ENCODE measurements at regions not wholly inside any gene's neighbourhood (a gene's known extent, or its start where the extent isn't known, plus 50 kb on each side); places are given as distances from the start of the nearest gene placed in this dataset.
"Not testable (repeated sequence)": the region's sequence is repeated elsewhere in the genome, so short reads cannot be mapped to it uniquely, and the experiment has no call there.

DNA sequence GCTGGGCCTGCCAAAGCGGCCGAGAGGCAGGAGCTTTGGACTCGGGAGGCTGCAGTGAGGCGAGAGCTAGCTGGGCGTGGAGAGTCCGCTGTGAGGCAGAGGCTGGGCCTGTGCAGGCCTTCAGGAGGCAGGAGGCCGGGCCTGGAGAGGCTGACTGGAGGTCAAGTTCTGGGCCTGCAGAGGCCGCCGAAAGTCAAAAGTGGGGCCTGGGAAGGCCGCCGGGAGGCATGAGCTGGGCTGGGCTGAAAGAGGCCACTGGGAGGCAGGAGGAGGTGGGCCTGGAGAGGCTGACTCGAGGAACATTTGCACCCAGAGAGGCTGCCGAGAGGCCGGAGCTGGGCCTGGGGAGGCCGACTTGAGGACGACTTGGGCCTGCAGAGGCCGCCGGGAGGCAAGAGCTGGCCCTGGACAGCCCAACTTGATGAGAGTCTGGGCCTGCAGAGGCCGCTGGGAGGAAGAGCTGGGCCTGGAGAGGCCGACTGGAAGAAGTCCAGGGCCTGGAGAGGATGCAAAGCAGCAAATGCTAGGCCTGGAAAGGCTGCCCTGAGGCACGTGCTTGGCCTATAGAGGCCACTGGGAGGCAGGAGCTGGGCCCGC lies 72.7 kb upstream of the COBL start:
- DNase-seq (ENCODE audit: low read depth in 2 of 3, low spot score in 2 of 3) = not testable (repeated sequence)

DNA sequence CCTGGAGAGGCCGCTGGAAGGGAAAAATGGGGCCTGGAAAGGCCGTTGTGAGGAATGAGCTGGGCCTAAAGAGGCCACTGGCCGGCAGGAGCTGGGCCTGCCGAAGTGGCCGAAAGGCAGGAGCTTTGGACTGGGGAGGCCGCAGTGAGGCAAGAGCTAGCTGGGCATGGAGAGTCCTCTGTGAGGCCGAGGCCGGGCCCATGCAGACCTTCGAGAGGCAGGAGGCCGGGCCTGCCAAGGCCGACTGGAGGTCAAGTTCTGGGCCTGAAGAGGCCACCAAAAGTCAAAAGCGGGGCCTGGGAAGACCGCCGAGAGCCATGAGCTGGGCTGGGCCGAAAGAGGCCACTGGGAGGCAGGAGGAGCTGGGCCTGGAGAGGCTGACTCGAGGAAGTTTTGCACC lies 71.6 kb upstream of the COBL start:
- DNase-seq (ENCODE audit: low read depth in 2 of 3, low spot score in 2 of 3) = not testable (repeated sequence)

DNA sequence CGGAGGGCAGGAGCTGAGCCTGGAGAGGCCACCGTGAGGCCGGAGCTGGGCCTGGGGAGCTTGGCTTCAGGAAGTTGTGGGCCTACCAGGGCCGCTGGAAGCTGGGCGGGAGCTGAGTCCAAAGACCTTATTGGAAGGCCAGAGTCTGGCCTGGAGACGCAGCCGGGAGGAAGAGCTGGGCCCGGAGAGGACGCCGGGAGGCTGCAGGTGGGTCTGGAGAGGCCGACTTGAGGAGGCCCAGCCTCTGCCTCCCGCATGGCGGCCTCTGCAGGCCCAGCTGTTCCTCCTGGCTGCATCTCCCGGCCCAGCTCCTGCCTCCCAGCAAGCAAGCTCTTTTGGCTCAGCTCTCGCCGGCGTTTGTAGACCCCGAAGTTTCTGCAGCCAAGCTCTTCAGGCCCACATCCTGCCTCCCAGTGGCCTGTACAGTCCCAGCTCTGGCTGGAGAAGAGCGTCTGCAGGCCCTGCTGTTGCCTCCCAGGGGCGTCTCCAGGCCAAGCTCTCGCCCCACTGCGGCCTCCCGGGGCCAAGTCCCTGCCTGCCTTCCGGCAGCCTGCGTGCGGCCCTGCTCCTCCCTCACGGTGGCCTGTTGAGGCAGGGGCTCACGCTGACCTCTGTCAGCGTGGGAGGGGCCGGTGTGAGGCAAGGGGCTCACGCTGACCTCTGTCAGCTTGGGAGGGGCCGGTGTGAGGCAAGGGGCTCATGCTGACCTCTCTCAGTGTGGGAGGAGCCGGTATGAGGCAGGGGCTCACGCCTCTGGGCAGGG lies 70.4 kb upstream of the COBL start:
- DNase-seq (ENCODE audit: low read depth in 2 of 3, low spot score in 2 of 3) = not testable (repeated sequence)

DNA sequence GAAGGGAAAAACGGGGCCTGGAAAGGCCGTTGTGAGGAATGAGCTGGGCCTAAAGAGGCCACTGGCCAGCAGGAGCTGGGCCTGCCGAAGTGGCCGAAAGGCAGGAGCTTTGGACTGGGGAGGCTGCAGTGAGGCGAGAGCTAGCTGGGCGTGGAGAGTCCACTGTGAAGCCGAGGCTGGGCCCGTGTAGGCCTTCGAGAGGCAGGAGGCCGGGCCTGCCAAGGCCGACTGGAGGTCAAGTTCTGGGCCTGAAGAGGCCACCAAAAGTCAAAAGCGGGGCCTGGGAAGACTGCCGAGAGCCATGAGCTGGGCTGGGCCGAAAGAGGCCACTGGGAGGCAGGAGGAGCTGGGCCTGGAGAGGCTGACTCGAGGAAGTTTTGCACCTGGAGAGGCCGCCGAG lies 69.6 kb upstream of the COBL start:
- DNase-seq (ENCODE audit: low read depth in 2 of 3, low spot score in 2 of 3) = not testable (repeated sequence)

DNA sequence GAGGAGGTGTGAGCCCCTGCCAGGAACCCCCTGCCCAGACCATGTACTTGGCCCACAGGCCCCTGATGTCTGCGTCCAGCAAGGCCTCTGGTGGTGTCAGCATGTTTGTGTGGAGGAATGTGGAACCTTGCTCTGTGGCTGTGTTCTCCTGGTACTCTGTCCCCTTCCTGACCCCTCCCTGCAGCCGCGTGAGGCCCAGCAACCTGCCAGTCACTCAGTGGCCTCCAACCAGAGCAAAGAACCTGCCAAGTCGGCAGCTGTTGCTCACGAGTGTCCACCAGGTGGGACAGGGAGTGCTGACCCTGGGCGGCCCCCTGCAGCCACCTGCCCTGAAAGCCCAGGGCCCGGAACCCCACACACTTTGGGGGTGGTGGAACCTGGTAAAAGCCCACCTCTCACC lies 65.6 kb upstream of the COBL start:
- DNase-seq (ENCODE audit: low read depth in 2 of 3, low spot score in 2 of 3) = not testable (repeated sequence)

DNA sequence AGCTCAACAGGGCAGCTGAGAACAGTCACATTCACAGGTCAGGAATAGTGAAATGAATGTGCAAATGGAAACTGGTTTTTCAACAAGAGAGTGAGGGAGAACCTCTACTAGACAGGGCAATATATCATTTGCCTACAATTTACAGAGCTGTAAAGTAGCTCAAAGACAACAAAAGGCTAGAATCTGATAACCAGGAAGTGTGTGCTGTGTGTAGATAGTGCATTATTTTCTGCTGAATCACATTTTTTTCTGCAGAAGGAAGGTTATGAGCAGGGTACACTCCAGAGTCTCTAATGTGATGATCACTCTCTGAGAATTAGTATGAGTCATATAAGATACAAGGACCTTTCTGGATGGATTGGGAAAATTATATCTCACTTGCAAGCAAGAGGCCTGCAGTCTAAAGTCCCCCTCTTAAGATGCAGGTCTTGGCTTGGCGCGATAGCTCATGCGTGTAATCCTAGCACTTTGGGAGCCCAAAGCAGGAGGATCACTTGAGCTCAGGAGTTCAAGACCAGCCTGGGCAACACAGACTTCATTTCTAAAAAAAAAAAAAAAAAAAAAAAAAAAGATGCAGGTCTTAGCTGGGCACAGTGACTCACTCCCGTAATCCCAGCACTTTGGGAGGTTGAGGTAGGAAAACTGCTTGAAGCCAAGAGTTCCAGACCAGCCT lies 59.9 kb upstream of the COBL start:
- DNase-seq (ENCODE audit: low read depth in 2 of 3, low spot score in 2 of 3) = no peak

DNA sequence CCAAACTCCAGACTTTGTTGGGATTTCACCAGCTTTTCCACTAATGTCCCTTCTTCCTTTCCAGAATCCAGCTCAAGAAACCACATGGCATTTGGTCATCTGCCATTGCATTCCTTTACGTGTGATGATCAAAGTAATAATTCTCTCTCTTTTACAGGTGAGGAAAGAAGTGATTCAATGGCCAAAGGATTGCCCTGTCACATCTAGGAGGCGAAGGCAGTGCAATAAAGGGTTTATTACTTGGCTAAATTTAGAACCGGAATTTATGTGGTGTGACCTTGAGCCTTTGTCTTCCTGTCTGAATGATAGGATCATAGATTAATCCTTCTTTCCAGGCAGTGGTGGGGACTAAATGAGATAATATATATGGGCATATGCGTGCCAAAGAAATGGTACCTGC lies 58.3 kb upstream of the COBL start:
- DNase-seq (ENCODE audit: low read depth in 2 of 3, low spot score in 2 of 3) = no peak

DNA sequence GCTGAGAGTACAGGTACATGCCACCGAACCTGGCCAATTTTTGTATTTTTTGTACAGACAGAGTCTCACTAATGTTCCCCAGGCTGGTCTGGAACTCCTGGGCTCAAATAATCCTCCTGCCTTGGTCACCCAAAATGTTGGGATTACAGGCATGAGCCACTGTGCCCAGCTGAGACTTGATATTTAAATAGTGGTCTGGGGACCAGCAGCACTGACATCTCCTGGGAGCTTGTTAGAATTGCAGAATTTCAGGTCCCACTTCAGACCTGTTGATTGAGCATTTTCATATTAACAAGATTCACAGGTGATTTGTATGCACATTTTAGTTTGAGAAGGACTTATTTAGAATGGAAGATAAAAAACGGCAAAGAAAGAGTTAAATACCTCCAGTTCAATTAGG lies 57.0 kb upstream of the COBL start:
- not testable (repeated sequence) for DNase-seq (ENCODE audit: low read depth in 2 of 3, low spot score in 2 of 3)

DNA sequence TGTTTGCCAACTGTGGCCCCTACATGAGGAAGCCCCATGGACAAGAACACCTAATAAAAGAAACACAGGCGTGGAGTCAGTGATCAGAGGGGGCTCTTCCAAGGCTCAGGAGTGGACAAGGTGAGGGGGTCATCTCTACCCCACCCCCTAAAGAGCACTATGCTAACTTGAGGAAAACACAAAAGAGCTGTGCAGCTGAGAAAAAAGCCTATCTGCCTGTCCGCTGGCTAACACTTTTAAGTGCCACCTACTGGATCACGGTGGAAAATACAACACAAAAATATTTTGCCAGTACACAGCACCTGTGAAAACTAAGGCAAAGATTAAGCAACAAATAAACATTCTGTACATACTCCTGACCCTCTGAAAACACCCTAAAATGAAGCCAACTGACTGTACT lies 53.1 kb upstream of the COBL start:
- no peak for DNase-seq (ENCODE audit: low read depth in 2 of 3, low spot score in 2 of 3)

DNA sequence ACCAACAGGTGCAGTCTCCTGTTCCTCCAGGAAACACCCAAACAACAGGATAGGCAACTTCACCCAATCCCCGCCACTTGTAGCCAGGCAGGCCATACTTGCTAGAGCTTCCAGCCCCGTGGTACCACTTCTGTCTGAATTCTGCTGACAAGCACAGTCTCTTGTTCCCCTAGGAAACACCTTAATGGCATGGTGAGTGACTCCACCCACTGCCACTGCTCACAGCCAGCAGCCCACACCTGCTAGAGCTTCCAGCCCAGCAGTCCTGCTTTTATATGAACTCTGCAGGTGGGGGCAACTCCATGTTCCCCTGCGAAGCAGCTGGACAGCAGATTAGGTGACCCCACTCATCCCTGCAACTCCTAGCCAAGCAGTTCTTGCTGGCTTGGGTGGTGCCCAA lies 52.6 kb upstream of the COBL start:
- DNase-seq (ENCODE audit: low read depth in 2 of 3, low spot score in 2 of 3) = not testable (repeated sequence)

DNA sequence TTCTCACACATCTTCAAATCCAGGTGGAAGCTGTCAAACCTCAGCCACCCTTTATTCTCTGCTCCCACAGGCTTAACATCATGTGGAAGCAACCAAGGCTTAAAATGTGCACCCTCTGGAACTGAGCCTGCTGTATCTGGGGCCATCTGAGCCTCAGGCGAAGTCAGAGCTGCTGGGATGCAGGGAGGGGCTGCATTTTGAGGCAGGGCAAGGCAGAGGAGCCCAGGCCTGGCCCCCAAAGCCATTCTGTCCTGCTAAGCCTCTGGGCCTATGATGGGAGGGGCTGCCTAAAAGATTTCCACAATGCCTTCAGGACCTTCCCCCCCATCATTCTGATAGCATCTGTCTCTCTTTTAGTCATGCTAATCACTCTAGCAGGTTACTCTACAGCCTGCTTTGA lies 51.7 kb upstream of the COBL start:
- DNase-seq (ENCODE audit: low read depth in 2 of 3, low spot score in 2 of 3) = no peak

DNA sequence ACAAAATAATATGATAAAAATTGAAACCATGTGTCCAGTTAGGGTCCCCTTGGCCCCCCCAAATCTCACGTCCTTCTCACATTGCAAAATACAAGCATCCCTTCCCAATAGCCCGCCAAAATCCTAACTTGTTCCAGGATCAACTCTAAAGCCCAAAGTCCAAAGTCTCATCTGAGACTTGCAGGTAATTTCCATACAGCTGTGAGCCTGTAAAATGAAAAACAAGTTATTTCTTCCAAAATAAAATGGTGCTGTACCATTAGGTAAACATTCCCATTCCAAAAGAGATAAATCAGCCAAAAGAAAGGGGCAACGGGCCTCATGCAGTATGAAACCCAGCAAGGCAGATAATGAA lies 51.0 kb upstream of the COBL start:
- no peak for DNase-seq (ENCODE audit: low read depth in 2 of 3, low spot score in 2 of 3)

DNA sequence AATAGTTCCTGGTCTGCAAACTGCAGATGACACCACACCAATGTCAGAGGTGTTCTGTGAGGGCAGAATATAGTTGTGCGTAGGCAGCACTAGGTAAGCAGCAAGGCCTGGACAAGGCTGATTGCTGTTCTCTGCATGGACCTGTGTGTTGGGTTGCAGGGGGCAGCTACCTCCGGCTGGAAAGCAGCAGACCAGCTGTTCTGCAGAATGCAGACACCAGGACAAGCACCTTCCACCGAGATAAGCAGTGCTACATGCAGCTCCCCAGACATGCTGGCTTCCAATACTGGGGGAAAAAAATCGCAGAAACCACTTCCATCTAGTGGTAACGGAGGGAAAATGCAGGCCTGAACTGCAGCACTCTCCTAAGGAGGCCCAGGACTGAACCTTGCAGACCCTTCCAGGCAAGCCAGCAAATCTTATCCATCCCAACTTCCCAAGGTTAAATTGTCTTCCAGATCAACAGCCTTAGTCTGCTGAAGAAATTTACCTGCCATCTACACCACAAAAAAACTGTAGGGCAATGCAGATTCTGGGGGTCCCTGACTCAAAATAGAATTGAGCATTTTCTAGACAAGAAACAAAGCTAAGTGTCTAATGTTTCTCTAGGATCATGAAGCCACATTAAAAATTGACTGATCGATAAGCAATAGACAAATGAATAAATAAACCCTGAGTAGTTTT lies 50.5 kb upstream of the COBL start:
- no peak for DNase-seq (ENCODE audit: low read depth in 2 of 3, low spot score in 2 of 3)
